ENCODE measurements at regions not wholly inside any gene's neighbourhood (a gene's known extent, or its start where the extent isn't known, plus 50 kb on each side); places are given as distances from the start of the nearest gene placed in this dataset.

GRCh38 chr7:153188630-153189029 lies 429.1 kb downstream of the ACTR3B start:
- TF ChIP-seq CTCF (IDR thresholded peaks at IDR 0.05) (no peak), POLR2AphosphoS5 (IDR thresholded peaks at IDR 0.05) (no peak)

All from prostate gland (tissue), 2 donors.